PFSK-1 (cell line): ENCODE measurements at regions not wholly inside any gene's neighbourhood (a gene's known extent, or its start where the extent isn't known, plus 50 kb on each side); places are given as distances from the start of the nearest gene placed in this dataset.

Experiments
- POLR2AphosphoS5 ChIP-seq: IDR thresholded peaks from 2 replicates; pipeline ENCODE4 v1.6.1; 2012; ENCODE audit warnings: low read depth, mild to moderate bottlenecking, control low read depth, low read length, moderate library complexity
- SIN3A ChIP-seq: IDR thresholded peaks from 2 replicates; pipeline ENCODE4 v1.6.1; 2012; ENCODE audit warnings: mild to moderate bottlenecking, low read length, moderate library complexity, borderline replicate concordance; ENCODE audit not compliant: insufficient read depth
- TF ChIP-seq, protein P1 (sequence below), 2 experiments: IDR thresholded peaks; 2 replicates each; pipeline versions ENCODE4 v1.6.1 to v1.8.0; 2011 to 2012; ENCODE audit warnings: low read depth in 2 of 2, low read length in 2 of 2, control low read depth in 1 of 2, inconsistent platforms in 1 of 2, mild to moderate bottlenecking in 1 of 2, moderate library complexity in 1 of 2; ENCODE audit not compliant: insufficient read depth in 1 of 2

DNA sequence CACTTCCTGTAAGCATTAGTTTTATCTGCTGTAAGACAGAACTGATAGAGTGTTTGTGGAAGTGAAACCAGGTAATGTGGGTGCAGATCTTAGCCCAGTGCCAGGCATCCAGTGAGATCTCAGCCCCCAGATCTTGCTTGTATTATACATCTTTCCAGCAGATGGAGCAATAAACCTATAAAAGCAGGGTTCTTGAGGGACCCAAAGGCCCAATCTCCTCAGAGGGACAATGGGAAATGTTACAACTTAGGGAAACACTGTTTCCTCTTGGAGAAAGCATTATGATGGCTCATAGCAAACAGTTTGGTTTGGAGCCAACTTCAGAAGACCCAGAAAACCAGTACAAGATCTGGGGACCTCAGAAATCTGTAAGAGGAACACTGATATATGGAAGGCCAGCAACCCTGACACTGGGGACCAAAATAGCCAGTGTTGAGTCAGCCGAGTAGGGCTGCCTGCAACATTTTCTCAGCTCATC lies 206.3 kb downstream of the SLC7A11 start:
- TF ChIP-seq, protein P1, sequence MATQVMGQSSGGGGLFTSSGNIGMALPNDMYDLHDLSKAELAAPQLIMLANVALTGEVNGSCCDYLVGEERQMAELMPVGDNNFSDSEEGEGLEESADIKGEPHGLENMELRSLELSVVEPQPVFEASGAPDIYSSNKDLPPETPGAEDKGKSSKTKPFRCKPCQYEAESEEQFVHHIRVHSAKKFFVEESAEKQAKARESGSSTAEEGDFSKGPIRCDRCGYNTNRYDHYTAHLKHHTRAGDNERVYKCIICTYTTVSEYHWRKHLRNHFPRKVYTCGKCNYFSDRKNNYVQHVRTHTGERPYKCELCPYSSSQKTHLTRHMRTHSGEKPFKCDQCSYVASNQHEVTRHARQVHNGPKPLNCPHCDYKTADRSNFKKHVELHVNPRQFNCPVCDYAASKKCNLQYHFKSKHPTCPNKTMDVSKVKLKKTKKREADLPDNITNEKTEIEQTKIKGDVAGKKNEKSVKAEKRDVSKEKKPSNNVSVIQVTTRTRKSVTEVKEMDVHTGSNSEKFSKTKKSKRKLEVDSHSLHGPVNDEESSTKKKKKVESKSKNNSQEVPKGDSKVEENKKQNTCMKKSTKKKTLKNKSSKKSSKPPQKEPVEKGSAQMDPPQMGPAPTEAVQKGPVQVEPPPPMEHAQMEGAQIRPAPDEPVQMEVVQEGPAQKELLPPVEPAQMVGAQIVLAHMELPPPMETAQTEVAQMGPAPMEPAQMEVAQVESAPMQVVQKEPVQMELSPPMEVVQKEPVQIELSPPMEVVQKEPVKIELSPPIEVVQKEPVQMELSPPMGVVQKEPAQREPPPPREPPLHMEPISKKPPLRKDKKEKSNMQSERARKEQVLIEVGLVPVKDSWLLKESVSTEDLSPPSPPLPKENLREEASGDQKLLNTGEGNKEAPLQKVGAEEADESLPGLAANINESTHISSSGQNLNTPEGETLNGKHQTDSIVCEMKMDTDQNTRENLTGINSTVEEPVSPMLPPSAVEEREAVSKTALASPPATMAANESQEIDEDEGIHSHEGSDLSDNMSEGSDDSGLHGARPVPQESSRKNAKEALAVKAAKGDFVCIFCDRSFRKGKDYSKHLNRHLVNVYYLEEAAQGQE (IDR thresholded peaks at IDR 0.05; ENCODE audit: insufficient read depth in 1 of 2, low read depth in 2 of 2, low read length in 2 of 2), result no peak
- TF ChIP-seq POLR2AphosphoS5 (no peak), SIN3A (no peak)
